ENCODE measurements at regions not wholly inside any gene's neighbourhood (a gene's known extent, or its start where the extent isn't known, plus 50 kb on each side); places are given as distances from the start of the nearest gene placed in this dataset.
"Not testable (repeated sequence)": the region's sequence is repeated elsewhere in the genome, so short reads cannot be mapped to it uniquely, and the experiment has no call there.

DNA sequence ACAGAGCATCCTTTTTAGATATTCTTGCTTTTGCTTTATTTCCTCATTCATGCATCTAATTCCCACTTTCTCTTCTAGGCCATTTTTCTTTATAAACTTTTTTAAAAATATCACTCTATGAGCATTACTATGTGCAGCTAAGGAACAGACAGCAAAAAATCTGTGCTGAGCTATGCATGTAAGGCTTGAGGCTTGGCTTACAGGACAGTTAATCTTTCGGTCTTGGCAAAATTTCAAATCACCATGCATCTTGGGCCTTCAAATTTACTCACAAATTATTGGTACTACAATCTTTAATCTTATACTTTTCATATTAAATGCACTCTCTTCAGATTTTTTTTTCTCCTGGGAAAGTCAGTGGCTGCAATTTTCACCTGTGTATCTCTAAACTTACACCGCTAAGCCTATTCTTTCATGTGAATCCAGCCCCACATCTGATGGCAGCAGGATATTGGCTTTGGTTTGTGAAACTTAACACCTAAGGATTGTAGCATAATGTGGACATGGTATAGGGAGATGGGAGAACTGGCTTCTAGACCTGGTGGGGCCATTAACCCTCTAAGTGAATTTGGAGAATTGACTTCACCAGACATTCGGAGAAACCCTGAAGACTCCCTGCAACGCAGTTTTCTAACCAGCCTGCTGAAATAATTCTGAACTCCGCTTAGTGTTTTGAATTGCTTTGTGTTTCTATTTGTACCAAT, 278.3 kb downstream of the SPRY1 start:
- Histone ChIP-seq H3K36me3 (no peaks in the 10 kb centered on the region), H3K9me3 (replicated peaks) (no peaks in the 10 kb centered on the region), H3K27ac (replicated peaks) (peak overlapping the region; percentile 72), H3K4me3 (no peak overlapping the region), H3K27me3 (ENCODE audit: low read depth) (no peaks in the 10 kb centered on the region), H3K4me1 (peaks cover 5% of the 10 kb centered on the region)
- DNase-seq = no peak
- intact Hi-C loops (cut with micrococcal nuclease) = loop anchor here (5.0 kb wide), 1 partner anchor 157 kb away; no protein-coding TSS in a partner anchor
- TF ChIP-seq, protein P1, sequence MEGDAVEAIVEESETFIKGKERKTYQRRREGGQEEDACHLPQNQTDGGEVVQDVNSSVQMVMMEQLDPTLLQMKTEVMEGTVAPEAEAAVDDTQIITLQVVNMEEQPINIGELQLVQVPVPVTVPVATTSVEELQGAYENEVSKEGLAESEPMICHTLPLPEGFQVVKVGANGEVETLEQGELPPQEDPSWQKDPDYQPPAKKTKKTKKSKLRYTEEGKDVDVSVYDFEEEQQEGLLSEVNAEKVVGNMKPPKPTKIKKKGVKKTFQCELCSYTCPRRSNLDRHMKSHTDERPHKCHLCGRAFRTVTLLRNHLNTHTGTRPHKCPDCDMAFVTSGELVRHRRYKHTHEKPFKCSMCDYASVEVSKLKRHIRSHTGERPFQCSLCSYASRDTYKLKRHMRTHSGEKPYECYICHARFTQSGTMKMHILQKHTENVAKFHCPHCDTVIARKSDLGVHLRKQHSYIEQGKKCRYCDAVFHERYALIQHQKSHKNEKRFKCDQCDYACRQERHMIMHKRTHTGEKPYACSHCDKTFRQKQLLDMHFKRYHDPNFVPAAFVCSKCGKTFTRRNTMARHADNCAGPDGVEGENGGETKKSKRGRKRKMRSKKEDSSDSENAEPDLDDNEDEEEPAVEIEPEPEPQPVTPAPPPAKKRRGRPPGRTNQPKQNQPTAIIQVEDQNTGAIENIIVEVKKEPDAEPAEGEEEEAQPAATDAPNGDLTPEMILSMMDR (IDR thresholded peaks at IDR 0.05; ENCODE audit: borderline replicate concordance) = no peak

DNA sequence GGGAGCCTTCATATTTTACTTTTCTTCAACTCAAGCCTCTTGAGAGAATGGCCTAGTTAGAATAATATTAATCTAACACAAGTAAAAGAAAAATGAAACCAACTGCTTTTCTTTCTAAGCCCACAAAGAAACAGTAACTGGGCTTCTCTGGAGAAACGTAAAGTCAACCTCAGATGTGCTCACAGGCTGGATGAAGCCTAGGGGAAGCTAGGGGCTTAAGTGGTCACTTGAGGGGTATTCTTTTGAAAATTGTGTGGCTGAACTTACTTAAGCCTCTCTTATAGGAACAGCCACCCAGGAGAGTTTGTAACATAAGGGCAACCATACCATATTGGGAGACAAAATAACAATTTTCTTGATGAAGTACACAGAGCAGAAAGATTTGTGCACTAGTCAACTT, 279.0 kb downstream of the SPRY1 start:
- Histone ChIP-seq H3K27me3 (ENCODE audit: low read depth) (no peaks in the 10 kb centered on the region), H3K9me3 (replicated peaks) (no peaks in the 10 kb centered on the region), H3K36me3 (no peaks in the 10 kb centered on the region), H3K4me3 (peak overlapping the region; percentile 12), H3K27ac (replicated peaks) (peak overlapping the region; percentile 72), H3K4me1 (peaks cover 5% of the 10 kb centered on the region)
- intact Hi-C loops (cut with micrococcal nuclease) = no loop called here
- TF ChIP-seq, protein P1 (IDR thresholded peaks at IDR 0.05; ENCODE audit: borderline replicate concordance) = no peak
- DNase-seq = no peak

DNA sequence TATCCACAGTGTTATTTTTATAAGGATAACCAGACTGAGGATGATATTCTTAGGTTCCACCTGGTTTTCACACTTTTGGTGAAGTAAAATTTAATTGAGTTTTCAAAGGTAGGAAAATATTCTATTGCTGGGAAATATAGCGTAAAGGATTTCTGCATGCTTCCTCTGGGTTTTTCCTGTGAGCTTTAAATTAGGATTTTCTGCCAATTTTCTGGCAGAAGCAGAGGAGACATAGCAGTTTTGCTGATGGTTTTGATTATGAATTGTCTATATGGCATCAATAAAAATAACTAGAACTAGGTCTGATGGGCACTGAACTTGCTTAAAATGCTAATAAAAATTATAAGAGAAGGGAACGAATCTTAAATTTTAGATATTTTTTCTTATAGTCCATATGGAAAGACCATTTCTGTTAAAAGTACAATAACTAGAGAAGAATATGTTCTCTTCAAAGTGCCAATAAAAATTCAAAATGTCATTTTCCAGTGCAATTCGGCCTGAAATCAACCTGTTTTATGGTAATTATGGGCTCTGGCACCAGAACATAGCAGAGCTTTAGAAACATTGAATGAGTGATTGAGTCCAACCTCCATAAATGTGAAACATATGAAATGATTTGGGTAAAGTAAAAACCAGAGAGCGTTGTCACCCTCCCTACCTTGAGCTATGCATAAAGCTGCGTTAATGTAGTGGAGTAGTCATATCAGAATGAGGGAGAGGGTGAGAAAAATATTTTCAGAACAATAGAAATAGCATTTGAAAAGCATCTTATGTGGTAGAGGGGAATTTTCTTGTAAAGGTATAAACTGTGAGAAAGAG, 279.7 kb downstream of the SPRY1 start:
- Histone ChIP-seq H3K9me3 (replicated peaks) (no peaks in the 10 kb centered on the region), H3K4me3 (no peak overlapping the region), H3K36me3 (no peaks in the 10 kb centered on the region), H3K27me3 (ENCODE audit: low read depth) (no peaks in the 10 kb centered on the region), H3K4me1 (peaks cover 5% of the 10 kb centered on the region), H3K27ac (replicated peaks) (peak overlapping the region; percentile 72)
- TF ChIP-seq, protein P1 (IDR thresholded peaks at IDR 0.05; ENCODE audit: borderline replicate concordance) = no peak
- intact Hi-C loops (cut with micrococcal nuclease) = no loop called here
- no peak for DNase-seq

DNA sequence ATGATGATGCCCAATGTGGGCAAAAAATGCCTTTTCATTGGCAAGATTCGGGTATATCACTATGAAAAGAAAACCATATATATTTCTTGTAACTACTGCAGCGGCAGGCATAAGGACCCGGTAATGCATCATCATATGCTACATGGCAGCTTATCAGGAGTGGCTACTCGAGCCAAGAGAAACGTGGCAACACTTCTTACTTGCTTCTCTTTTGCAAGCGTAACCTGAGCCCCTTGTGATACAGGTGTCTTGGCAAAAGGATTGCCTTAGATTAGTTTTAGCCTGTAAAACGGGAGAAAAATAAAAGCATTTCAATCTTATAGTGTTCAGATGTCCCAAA, 280.3 kb downstream of the SPRY1 start:
- no peak for DNase-seq
- no peaks in the 10 kb centered on the region for H3K9me3 ChIP-seq (replicated peaks)
- no peak overlapping the region for H3K27ac ChIP-seq (replicated peaks)
- intact Hi-C loops (cut with micrococcal nuclease) = no loop called here
- no peak overlapping the region for H3K4me3 ChIP-seq
- no peaks in the 10 kb centered on the region for H3K27me3 ChIP-seq (ENCODE audit: low read depth)
- TF ChIP-seq, protein P1 (IDR thresholded peaks at IDR 0.05; ENCODE audit: borderline replicate concordance) = no peak
- no peaks in the 10 kb centered on the region for H3K36me3 ChIP-seq
- peaks cover 5% of the 10 kb centered on the region for H3K4me1 ChIP-seq

DNA sequence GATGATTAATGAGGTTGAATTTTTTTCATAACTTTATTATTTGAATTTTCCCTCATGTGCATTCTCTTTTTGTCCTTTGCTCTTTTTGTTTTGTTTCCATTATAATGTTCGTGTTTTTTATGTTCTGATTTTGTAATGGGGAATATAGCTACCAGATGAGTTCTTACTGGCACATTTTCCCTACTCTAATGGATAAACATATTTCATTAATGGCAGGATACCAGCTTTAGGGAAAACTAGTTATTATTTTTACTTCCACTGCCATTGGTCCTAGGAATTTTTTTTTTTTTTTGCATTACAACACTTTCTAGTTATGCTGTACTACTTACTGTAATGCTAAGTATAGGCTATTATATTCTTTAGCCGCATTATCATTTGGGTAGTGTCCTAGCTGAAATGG, 286.3 kb downstream of the SPRY1 start:
- TF ChIP-seq, protein P1 (IDR thresholded peaks at IDR 0.05; ENCODE audit: borderline replicate concordance) = no peak
- Histone ChIP-seq H3K9me3 (replicated peaks) (no peaks in the 10 kb centered on the region), H3K4me3 (no peak overlapping the region), H3K36me3 (no peaks in the 10 kb centered on the region), H3K27ac (replicated peaks) (no peak overlapping the region), H3K4me1 (no peaks in the 10 kb centered on the region), H3K27me3 (ENCODE audit: low read depth) (no peaks in the 10 kb centered on the region)
- intact Hi-C loops (cut with micrococcal nuclease) = no loop called here
- no peak for DNase-seq

DNA sequence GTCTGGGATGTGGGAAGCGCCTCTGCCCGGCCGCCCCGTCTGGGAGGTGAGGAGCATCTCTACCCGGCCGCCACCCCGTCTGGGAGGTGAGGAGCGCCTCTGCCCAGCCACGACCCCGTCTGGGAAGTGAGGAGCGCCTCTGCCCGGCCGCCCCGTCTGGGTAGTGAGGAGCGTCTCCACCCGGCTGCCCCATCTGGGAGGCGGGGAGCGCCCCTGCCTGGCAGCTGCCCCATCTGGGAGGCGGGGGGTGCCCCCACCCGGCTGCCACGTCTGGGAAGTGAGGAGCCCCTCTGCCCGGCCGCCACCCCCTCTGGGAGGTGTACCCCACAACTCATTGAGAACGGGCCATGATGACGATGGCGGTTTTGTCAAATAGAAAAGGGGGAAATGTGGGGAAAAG, 288.3 kb downstream of the SPRY1 start:
- H3K27ac ChIP-seq (replicated peaks); H3K27me3 ChIP-seq (ENCODE audit: low read depth); H3K4me3 ChIP-seq; intact Hi-C loops (cut with micrococcal nuclease); H3K36me3 ChIP-seq; H3K4me1 ChIP-seq; DNase-seq: not testable (repeated sequence)
- peaks cover 14% of the 10 kb centered on the region for H3K9me3 ChIP-seq (replicated peaks)

DNA sequence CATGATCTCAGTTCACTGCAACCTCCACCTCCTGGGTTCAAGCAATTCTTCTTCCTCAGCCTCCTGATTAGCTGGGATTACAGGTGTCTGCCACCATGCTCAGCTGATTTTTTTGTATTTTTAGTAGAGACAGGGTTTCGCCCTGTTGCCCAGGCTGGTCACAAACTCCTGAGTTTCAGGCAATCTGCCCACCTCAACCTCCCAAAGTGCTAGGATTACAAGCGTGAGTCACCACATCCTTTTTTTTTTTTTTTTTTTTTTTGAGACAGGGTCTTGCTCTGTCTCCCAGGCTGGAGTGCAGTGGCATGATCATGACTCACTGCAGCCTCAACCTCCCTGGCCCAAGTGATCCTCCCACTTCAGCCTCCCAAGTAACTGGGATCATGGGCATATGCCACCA, 298.9 kb downstream of the SPRY1 start:
- H3K9me3 ChIP-seq (replicated peaks); H3K4me3 ChIP-seq; H3K27ac ChIP-seq (replicated peaks); DNase-seq; intact Hi-C loops (cut with micrococcal nuclease); H3K4me1 ChIP-seq; H3K27me3 ChIP-seq (ENCODE audit: low read depth); H3K36me3 ChIP-seq: not testable (repeated sequence)

All from left ventricle myocardium inferior (tissue), 1 donor.